Ovary (tissue), 3 donors: ENCODE measurements at regions not wholly inside any gene's neighbourhood (a gene's known extent, or its start where the extent isn't known, plus 50 kb on each side); places are given as distances from the start of the nearest gene placed in this dataset.

Experiments used
- CTCF ChIP-seq, 3 donors: fragments of 450-650 bp in 2 of 3; fragments of 200-600 bp in 1 of 3; IDR thresholded peaks; one replicate each; pipeline versions ENCODE4 v1.5.1 to v1.8.0; 2016 to 2022; ENCODE audit warnings: antibody characterized with exemption in 3 of 3, mild to moderate bottlenecking in 1 of 3
- EP300 ChIP-seq: sonication (generic); formaldehyde crosslinking; IDR thresholded peaks from one replicate; pipeline ENCODE4 v1.6.1; 2017; ENCODE audit warnings: antibody characterized with exemption
- POLR2A ChIP-seq: fragments of 450-650 bp; IDR thresholded peaks from one replicate; pipeline ENCODE4 v1.6.1; 2017; ENCODE audit warnings: antibody characterized with exemption, mild to moderate bottlenecking, moderate library complexity
- donor health status: DM: no; HTN: no; CAD: no.

GRCh38 chr20:41690702-41691101 is 72.5 kb upstream of the CHD6 start:
- TF ChIP-seq EP300 (no peak), CTCF (IDR thresholded peaks at IDR 0.05) (no peak), POLR2A (no peak)
